Neural cell (in vitro differentiated cells): ENCODE measurements at regions not wholly inside any gene's neighbourhood (a gene's known extent, or its start where the extent isn't known, plus 50 kb on each side); places are given as distances from the start of the nearest gene placed in this dataset.

ENCODE experiments used
- CTCF ChIP-seq: fragments of 450-650 bp; IDR thresholded peaks from 2 replicates; pipeline ENCODE4 v1.5.1; 2014; ENCODE audit warnings: antibody characterized with exemption, mild to moderate bottlenecking, moderate library complexity; ENCODE audit not compliant: poor library complexity, severe bottlenecking
- EP300 ChIP-seq: fragments of 450-650 bp; conservative IDR thresholded peaks from 2 replicates; pipeline ENCODE4 v1.6.1; 2014; ENCODE audit warnings: antibody characterized with exemption, mild to moderate bottlenecking, moderate library complexity; ENCODE audit not compliant: poor library complexity, severe bottlenecking
- EZH2 ChIP-seq: fragments of 200-600, 300-800 bp; shearing (Covaris generic), sonication (generic); IDR thresholded peaks from 2 replicates; pipeline ENCODE4 v1.6.1; 2014; ENCODE audit warnings: antibody characterized with exemption, low read length, borderline replicate concordance, mild to moderate bottlenecking; ENCODE audit not compliant: insufficient read depth, poor library complexity, severe bottlenecking
- MXI1 ChIP-seq: fragments of 450-650 bp; conservative IDR thresholded peaks from 2 replicates; pipeline ENCODE4 v1.6.1; 2014; ENCODE audit warnings: antibody characterized with exemption, mild to moderate bottlenecking; ENCODE audit not compliant: poor library complexity, severe bottlenecking
- TAF1 ChIP-seq: IDR thresholded peaks from 2 replicates; pipeline ENCODE4 v1.6.1; 2012; ENCODE audit warnings: low read depth

DNA sequence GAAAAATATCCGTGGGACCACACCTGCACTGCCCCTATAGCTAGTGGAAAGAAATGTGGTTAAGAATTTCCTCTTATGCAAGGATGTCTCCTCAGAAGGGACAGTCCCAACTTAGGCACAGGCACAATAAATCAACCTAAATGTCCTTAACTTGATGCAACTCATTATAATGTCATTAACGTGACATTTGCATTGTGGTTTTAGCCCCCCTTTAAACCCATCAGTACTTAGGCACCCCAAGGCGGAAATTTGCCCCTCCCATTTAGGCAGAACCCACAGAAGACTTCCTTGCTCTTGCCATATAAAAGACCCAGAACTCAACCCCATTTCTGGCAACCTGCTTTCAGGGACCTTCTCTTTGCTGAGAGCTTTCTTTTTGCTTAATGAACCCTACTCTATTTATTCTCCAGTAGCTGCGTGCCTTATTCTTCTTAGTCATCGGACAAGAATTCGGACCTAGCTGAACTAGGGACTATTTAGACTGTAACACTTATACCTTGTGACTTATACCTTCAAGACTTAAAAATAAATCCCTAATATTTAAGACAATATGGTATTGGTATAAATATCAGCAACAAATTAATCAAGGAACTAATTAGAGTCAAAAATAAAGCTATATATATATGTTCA is 1281.6 kb upstream of the TMEFF2 start:
- TF ChIP-seq CTCF (no peak), TAF1 (no peak), EZH2 (no peak), MXI1 (no peak), EP300 (no peak)
